ENCODE measurements at regions not wholly inside any gene's neighbourhood (a gene's known extent, or its start where the extent isn't known, plus 50 kb on each side); places are given as distances from the start of the nearest gene placed in this dataset.

DNA sequence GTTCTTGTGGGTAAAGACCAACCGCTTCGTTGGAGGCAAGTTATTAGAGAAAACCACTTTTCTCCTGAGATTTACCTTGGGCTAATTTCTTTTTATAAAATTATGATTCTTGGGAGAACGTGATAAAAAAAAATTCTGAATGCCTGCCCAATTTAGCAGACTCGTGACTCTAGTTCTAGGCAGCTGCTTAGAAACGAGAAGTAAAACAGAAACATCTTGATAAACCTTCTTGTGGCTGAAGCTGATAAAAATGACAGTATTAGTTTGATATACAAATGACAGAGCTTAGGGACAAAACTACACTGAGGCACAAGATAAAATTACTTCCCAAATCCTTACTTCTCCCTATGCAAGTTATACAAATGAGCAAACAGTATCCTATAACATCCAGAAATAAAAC is 458.9 kb upstream of the TEX13C start:
- DNase-seq, result no peak

DNA sequence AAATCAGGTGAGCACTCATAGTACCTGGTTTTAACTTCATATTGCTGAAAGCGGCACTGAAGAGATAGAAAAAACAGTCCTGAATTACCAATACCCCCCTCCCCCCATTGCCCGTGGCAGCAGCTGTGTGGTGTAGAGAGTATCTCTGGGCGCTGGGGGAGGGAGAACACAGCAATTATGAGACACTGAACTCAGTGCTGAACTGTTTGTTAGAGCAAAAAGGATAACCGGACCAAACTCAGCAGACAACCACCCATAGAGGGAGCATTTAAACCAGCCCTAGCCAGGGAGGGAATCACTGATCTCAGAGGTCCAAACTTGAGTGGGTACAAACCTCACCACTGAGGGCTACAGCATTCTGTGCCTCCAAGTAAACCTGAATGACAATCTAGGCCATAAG is 457.4 kb upstream of the TEX13C start:
- DNase-seq, result no peak

DNA sequence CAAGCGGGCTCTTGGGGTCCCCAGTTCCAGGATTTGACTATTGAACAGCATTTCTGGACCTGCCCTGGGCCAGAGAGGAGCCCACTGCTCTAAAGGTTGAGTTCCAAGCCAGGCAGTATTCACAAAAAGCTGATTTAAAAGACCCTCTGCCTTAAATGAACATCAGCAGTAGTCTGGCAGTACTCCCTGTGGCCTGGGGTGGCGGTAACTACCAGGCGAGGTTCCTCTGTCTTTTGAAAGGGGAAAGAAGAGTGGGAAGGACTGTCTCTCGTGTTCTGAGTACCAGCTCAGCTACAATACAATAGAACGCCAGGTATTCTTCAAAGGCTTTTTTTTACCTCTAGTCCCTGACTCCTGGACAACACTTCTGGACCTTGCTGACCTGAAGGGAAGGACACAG is 456.4 kb upstream of the TEX13C start:
- no peak for DNase-seq

DNA sequence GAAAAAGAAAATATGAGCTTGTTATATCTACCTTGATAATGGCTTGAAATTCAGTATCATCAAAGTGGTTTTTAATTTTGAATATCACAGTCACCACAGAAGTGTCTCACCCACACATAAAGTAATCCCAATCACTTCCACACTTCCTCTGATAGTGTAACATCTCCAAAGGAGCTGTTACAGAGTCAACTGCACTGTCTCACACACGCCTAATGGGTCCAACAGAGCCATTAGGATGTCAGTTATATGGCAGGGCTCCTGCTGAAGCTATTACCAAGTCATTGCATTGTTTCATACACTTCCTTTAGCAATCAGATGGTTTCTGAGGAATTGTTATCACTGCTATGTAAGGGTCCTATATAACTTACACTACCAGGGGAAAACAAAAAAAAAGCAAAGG is 432.1 kb upstream of the TEX13C start:
- DNase-seq, result no peak

DNA sequence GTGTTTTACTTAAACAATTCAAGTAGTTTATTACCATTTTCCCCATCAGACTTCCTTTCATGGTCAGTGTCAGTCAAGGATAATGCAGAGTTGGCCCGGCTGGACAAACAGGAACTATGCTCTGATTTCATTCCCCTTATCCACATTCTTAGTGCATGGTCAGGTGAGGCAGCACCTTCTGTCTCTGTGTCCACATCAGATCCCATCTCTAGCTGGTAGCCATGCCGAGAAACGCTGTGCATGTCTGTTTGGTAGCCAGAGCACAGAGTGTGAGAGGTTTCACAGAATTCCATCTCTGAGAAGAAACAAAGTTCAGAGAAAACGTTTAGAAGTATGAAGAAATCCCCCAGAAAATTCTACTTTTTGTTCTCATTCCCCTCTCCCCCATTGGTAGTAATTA is 423.7 kb upstream of the TEX13C start:
- no peak for DNase-seq

DNA sequence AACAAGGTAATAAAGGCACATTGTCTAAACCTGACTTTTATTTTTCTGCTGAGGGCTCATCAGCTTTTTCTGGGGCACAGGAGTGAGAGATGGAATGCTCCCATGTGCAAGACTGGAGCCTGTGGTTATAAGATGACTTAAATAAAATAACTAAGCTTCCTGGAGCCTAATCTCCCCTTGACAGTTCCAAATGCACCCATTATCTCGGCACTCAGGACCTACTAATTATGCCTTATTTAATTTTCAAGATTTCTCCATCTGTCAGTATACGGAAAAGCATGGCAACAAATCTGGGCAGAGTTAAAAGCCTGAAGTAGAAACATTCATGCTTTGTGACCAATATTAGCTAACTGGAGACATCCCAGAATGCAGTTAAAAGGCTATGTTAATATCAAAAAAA is 416.7 kb upstream of the TEX13C start:
- DNase-seq, result no peak

DNA sequence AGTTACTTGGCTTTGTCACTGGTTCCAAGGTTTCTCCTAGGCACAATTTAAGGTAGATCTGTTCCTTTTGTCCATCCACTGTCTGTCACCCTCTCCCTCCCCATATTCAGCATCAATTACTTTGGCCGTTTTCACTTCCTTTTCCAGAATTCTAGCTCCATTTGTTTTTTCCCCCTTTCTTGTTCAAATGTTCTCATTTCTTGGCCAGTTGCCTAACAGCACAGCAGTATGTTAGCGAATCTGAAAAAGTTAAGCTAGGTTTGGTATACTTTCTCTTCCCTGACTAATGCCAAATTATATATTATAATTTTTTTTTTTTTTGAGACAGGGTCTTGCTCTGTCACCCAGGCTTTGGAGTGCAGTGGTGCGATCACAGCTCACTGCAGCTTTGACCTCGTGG is 409.1 kb upstream of the TEX13C start:
- no peak for DNase-seq

DNA sequence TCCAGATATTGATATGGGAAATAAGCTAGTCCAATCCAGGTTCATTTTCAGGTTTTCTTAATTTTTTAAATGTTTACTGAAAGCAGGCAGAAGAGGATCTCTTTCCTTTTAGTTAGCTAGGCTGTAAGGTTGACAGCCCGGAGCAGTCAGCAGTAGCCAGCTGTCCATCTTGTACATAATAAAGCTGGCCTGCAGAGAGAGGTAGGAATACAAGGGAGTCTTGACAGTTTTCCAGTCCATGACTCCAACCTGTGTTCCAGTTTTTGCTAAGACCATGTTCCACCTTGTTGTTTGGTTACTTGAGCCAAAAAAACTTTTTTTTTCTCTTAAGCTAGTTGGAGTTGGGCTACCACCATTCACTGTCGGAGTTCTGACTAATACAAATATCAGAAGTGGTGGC is 402.7 kb upstream of the TEX13C start:
- DNase-seq, result no peak

DNA sequence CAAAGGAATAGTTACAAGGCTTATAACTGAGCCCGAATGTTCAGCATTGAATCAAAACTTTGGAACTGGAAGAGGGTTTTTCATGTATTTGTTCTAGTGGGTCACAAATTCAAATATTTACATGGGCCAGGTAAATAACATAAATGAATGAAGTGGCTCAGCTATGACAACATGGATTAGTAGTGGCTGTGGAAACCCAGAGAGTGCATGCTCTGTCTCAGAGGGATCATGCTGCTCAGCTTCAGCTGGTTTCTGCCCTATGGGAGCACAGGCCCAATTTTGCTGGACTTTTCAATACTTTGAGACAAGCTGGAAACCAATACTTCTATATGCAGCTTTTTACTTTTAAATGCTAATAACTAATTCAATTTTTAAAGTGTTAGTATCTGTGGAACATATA is 394.0 kb upstream of the TEX13C start:
- DNase-seq, result no peak

DNA sequence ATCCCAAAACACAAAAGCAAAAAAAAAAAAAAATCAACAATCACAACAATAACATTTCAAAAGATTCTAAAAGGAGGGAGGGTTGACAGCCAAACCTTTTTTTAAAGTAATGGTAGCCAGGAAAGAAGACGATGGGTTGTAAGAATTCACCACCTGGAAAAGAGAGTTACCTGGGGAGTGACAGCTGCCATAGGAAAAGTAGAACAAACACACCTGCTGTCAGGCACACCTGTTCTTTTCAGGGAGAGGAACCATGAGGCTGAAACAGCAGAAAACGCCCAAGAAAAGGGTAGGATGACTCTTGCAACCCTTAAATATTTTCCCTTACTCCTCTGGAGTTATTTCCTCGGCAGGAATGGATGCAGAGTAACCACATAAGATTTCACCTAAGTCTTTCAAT is 388.4 kb upstream of the TEX13C start:
- no peak for DNase-seq

DNA sequence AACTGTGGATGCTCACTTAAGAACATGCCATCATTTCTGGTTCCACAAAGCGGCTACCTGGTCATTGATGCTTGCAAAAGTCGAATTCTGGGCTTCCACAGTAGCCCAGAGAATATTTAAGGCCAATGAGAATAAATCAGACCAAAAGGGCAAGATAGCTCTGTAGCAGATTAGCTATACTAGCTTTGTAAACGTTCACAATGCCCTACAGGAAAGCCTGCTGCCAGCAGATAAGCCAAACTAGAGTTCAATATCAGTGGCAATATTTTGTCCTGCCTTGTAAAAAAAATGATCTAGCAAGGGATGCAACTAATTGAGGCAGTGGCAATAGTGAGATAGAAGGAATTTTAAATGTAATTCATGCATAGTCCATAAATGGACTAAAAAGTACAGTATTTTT is 387.7 kb upstream of the TEX13C start:
- DNase-seq, result no peak

DNA sequence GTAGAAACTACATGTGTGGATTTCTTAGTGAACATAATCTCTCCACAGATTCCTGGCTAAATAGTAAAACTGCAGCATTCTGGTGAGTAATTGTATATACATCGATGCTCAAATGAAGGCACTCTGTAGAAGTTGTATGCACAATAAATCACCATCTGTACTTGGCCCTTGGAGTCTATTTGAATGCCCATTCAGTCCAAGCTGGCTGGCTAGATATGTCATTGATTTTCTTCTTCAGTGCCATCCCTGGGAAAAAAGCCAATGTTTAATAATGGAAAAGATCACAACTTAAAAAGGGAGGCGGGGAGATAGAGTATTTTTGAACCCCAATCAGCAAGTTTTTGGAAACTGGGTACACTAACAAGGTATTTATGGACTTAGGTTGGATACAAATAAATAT is 381.0 kb upstream of the TEX13C start:
- no peak for DNase-seq

DNA sequence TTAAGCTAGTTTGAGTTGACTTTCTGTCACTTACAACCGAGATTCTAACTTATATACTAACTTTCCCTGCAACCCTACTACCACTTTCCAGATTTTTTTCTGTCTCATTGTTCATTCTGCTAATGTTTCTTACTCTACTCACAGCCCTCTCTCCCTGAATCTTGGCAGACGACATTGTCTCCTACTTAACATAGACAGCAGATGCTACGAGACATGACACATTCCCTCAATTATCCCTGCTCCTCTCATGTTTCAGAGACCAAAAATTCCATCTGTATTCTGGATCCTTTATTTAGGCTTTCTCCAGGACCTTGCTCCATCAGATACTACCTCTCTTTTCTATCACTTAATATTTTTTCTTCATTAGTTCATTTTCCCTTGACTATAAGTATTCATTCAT is 379.1 kb upstream of the TEX13C start:
- no peak for DNase-seq

DNA sequence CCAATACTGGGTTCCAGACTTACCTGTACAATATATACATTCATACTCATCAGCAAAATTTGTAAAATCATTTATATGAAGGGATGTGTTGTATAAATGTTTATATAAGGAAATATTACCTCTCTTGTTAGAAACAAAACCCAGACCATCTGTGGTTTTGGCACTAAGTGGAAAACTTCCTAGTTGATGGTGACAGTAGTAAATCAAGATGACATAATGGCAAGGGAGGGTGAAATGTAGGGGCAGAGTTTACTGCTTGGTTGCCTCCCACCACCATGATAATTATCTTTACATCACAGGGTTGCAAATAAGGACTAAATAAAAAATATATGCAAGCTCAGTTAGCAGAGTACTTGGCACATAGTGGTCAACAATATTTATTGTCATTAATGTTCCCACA is 365.3 kb upstream of the TEX13C start:
- DNase-seq, result no peak

DNA sequence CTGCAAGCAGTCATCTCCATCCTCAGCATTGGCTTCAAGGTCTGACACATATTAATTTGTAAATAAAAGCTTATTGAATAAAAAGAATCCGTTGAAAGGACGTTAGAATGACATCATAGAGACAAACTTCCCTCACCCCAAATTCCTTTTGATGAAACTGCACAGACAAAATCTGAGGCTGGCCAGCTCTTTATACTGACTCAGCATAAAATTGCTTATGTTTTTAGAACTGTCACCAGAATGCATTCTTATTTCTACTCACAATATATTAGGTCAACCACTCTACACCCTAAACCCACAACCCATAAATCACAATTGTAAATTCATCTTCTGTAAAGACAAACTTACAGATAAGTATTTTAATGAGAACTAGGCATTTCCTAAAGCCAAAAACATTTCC is 359.2 kb upstream of the TEX13C start:
- DNase-seq, result no peak

DNA sequence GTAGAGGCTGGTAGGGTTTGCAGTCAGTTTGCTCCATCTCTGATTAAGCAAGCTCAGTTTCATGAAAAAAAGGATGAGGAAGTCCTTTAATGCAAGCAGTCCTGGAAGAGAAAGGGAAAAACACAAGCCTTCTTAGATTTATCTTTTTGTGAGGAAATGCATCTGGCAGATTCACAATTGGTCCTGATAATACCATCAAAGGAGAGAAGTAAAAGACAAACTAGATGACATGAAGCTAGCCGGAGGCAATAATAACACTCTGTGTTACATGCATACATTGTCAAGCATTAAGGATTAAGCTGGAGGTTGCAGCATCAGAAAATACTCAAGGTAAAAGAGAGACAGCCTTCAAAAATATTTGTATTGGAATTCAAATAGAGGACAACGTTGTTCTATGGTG is 356.0 kb upstream of the TEX13C start, which contains the start of gene TENM1:
TSS of gene TENM1 (minus strand) at position 101 of the 400 bp plus-strand sequence.
- no peak for DNase-seq

DNA sequence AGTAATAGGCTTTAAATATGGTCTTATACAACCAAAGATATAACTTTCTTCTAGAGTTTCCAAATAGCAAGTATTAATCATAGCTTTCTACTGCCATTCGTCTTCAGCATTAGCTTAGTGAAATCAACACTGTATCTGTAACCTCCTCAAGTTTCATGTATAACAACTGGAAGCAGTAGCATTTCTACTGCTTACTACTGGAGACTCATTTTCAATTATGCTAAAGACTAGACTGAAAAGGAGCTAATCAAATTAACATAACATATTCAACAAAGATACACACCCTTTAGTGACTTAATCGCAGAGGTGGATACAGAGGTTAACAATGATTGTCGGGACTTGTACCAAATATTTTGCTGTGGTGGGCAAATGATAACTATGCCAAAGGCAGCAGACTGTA is 344.2 kb upstream of the TEX13C start:
- DNase-seq, result no peak

DNA sequence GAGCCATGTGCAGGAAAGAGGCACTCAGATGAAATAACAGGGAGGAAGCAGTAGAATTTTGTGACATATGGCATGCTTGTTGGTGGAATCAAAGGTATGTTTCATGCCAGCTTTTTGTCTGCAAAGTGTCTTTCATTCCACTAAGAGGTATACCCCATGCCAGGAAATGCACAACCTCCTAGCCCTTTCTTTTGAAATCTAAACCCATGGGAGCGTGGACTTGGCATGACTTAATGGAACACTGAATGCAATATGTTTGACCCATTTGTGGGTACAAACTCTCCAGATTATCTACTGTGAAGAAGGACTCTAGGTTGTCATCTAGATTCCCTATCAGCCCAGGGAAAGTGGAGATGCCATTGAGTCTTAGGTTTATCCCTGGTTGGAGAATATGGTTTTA is 338.3 kb upstream of the TEX13C start:
- DNase-seq, result no peak

DNA sequence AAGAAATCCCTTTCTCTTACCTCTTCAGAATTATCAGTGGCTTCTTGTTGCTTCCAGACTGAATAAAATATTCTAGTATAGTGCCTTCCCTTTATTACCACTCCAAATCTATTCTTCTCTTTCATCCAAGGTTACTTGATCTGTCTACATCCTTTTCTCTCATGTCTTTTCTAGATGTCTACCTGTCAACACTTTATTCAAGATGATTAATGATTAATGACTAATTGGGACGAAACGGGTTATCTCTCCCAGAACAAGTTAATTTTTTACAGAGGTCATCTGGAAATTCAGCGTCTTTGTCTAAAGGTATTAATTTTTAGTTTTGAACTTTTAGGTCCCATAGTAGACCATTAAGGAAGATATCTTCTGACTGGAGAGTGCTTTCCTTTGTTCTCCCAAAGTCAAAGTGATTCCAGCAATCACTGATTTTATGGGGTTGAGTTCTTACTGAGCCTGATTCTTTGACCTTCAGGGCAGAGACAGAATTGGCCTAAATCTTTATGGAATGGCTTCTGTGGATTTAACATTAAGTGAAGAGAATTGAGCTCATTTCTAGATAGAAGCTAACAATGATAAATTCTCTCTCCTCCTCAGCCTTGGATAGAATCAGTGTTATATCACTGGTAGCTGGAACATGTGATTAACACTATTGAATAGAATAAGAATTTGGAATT is 335.4 kb upstream of the TEX13C start:
- no peak for DNase-seq

DNA sequence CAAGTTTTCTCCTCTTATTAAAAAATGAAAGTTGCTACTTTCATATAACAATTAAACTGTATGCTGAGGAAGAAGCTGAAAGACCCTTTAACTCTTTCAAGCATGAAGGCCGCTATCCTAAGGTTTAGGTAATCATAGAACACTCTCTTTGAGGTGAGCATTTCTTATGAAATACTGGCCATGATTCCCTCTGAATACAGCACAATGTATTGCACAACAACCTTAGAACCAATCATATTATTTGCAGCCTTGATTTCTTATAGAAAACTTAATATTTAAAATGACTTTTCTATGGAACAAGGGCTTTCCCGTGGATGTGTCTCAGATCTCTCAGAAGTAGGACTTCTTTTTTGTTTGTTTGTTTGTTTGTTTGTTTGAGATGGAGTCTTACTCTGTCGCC is 333.4 kb upstream of the TEX13C start:
- no peak for DNase-seq

DNA sequence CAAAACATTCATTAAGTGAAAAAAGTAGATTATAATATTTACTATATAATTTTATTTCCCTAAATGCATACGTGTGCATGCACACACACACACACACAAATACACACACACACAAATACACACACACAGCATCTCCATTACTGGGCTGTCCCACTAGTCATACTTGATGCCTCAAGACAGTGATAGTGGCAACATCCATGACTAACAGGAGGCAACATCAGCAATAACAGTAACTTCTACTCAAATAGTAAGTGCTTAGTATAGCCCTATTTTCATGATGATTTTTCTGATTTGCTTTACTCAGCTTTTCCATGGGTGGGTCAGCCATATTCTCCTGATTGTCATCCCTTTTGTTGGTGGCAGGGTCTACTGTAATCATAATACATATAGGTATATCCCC is 325.9 kb upstream of the TEX13C start:
- DNase-seq, result no peak

DNA sequence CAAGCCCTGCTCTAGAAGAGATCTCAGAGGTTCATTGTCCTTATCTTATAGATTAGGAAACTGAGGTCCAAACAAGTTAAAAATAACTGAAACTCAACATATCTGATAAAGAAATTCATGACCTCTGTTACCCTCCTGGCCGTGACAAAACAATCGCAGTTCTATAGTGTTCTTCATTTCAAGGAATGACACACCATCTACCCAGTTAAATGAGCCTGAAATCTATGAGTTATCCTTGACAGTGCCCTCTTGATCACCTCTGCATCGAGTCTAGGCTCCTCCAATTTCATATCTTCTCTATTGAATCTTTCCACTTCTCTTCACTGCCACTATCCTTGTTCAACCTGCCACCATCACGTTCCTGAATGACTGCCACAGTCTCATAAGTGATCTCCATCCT is 325.3 kb upstream of the TEX13C start:
- DNase-seq, result no peak

DNA sequence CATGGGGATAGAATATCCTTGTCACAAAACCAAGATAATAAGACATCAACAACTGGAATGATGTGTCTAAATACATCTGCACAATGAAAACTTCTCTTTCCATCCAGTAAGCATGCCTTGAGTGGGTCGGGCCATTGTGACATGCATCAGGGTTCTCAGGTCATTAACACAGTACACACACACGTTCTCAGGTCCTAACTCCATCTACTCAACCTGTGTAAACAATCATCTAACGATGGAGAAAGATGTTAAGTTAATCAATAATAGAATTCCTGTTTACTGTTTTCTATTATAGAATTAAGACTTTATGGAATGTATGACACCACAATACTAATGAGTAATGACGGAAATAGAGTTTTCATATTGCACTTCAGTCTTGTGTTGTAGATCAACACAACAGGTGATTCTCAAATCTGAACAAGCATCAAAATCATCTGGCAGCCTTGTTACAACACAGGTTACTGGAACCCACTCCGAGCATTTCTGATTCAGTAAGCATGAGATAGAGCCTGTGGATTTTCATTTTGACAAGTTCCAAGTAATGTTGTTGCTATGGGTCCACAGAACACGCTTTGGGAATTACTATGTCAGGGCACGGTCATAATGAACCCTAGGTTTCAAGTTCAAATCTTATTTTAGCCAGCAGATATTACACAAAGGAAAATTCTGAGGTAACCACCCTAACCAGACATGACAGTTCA is 315.8 kb upstream of the TEX13C start:
- DNase-seq, result no peak

DNA sequence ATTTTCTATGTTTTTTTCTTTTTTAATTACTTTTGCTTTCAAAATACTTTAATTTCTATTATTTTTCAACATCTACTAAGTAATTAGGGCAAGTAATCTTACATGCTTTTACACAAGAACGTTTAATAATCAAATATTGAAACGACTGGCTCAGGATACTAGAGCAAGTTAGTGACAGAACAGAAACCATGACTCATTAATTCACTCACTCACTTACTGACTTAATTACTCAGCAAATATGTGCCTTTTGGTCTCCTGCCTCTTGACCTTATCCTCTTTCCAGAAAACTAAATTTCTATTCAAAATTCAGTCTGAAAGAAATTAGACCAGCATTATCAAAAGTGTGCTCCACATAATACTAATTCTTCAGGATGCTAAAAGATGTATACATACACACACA is 314.9 kb upstream of the TEX13C start:
- DNase-seq, result no peak

DNA sequence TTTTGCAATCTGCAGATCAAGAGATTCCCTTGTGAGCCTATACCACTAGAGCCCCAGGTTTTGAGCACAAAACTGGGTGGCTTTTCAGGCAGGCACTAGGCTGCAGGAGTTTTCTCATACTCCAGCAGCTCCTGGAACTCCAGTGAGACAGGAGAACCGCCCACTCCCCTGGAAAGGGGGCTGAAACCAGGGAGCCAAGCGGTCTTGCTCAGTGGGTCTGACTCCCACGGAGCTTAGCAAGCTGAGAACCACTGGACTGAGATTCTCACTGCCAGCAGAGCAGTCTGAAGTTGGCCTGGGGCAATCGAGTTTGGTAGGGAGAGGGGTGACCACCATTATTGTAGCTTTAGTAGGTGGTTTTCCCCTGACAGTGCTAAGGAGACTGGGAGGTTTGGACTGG is 313.8 kb upstream of the TEX13C start:
- DNase-seq, result no peak

All from activated naive CD4-positive, alpha-beta T cell (primary cell).